T-helper 2 cell (primary cell): ENCODE measurements at regions not wholly inside any gene's neighbourhood (a gene's known extent, or its start where the extent isn't known, plus 50 kb on each side); places are given as distances from the start of the nearest gene placed in this dataset.
"Not testable (repeated sequence)": the region's sequence is repeated elsewhere in the genome, so short reads cannot be mapped to it uniquely, and the experiment has no call there.

Experiments used
- DNase-seq, 5 experiments: peaks; one replicate each; pipeline versions ENCODE4 v3.0.0 to v3.0.0-alpha.2; 2012 to 2022

DNA sequence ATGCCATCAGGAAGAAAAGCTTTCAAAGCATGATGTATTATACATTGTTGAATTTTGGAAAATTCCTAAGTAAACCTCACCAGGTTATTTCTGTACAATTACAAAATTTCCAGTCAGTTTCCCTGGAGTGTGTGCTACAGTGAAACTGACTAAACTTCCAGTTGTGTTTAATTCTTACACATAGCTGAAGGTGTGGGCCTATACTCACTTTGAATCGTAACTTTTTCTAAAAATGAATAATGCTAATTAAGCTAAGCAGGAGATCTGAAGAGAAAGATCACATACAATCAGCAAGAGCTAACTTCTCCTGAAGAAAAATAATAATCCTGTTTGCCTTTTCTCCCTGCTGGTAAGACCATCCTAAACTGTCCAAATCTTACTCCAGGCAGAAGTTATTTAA lies 537.2 kb upstream of the PBX1 start:
- DNase-seq: no peak

DNA sequence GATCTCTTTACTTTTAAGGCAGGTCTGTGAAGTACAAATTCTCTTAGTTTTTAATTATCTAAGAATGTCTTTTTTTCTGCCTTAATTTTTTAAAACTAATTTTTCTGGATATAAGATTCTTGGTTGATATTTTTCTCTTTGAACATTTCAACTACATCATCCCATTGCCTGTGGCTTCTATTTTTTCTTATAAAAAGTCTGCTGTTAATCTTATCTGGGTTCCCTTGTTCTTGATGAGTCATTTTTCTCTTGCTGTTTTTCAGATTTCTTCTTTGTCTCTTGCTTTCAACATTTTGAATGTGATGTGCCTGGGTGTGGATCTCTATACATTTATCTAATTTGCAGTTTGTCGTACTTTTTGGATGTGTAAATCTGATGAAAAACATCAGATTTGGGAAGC lies 525.2 kb upstream of the PBX1 start:
- DNase-seq: no peak

GRCh38 chr1:164040754-164041153 lies 518.2 kb upstream of the PBX1 start:
- no peak for DNase-seq

- DNase-seq: no peak
Observed at GRCh38 chr1:164051782-164052181, 507.2 kb upstream of the PBX1 start.

GRCh38 chr1:164054331-164054730 lies 504.7 kb upstream of the PBX1 start:
- no peak for DNase-seq

GRCh38 chr1:164058198-164058597 lies 500.8 kb upstream of the PBX1 start:
- no peak for DNase-seq

DNA sequence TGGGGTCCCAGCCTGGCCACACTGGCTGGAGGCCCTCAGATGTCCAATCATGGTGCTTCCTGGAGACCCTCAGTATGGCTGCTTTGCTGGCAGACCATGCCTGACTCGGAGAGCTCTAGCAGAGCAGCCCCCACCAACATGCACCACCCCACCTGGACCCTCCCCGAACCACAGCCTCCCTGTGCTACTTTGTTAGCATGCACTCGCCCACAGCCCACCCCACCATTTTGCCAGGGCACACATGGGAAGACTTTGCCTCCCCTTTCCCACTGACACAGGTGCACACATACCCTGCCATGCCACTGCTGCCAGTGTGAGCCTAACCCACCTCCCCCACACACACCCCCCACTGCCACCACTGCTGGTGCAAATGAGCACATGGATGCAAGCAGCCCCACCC lies 497.5 kb upstream of the PBX1 start:
- DNase-seq: no peak

DNA sequence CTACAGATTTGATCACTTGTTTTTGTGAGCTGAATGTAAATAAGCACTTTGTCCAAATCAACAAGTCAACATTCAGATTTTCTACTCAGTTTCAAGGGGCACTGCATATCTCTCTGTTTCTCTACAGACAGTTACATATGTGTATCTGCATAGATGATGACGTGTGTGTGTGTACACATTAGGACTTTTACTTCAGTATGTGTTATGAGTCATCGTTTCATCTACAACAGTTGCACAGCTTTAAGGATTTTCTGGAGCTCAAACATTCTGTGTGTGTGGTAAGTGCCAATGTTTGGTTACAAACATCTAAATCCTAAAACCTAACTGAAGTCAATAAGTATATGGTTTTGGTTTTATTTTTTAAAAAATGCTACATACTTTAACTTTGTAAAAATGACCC lies 494.5 kb upstream of the PBX1 start:
- no peak for DNase-seq

GRCh38 chr1:164071288-164071687 lies 487.7 kb upstream of the PBX1 start:
- no peak for DNase-seq

- no peak for DNase-seq
Observed at GRCh38 chr1:164086832-164087231, 472.2 kb upstream of the PBX1 start.

GRCh38 chr1:164087906-164088453 lies 471.0 kb upstream of the PBX1 start:
- no peak for DNase-seq

GRCh38 chr1:164092603-164093353 lies 466.2 kb upstream of the PBX1 start:
- peak in 1 of 5 experiments; percentile 2 for DNase-seq

- DNase-seq: no peak
Observed at GRCh38 chr1:164093543-164093942, 465.4 kb upstream of the PBX1 start.

DNA sequence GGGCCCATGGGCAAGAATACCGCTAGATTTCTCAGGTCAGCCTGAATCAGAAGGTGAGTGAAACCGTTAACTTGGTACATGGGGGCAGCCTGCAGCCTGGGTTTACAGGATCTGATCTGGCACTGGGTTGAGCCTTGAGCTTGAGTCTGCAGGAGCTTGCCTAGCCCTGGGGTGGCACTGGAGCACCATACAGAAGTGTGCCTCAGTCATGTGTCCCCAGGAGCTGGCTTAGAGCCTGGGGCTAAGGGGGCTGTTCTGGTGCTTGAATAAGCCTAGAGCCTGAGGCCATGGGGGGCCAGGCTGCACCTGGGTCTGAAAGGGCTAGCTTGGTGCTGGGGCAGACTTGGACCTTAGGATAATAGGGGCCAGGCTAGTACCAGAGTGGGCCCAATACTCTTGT lies 457.2 kb upstream of the PBX1 start:
- no peak for DNase-seq

GRCh38 chr1:164131949-164132348 lies 427.0 kb upstream of the PBX1 start:
- DNase-seq: no peak

- no peak for DNase-seq
Observed at GRCh38 chr1:164137273-164137925, 421.6 kb upstream of the PBX1 start.

GRCh38 chr1:164141797-164142196 lies 417.2 kb upstream of the PBX1 start:
- no peak for DNase-seq

GRCh38 chr1:164154622-164155021 lies 404.4 kb upstream of the PBX1 start:
- no peak for DNase-seq

- no peak for DNase-seq
Observed at GRCh38 chr1:164155347-164155746, 403.6 kb upstream of the PBX1 start.

GRCh38 chr1:164163289-164163849 lies 395.6 kb upstream of the PBX1 start:
- no peak for DNase-seq

DNA sequence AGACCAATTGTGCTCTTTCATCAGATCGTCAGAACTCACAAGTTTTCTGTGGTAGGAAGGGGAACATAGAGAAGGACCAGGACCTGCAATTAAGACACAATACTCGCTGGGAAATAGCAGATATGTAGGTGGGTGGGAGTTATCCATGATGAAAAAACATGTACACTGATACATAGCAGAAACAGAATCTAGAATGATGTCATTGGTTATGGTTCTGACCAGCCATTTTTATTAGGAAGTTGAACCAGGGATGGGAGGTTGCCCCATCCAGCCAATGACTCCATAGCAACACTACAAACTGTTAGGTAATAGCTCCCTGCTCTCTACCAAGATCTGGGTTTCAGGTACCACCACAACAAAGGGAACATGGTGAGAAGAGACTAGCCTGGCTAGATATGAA lies 393.5 kb upstream of the PBX1 start:
- DNase-seq: no peak

DNA sequence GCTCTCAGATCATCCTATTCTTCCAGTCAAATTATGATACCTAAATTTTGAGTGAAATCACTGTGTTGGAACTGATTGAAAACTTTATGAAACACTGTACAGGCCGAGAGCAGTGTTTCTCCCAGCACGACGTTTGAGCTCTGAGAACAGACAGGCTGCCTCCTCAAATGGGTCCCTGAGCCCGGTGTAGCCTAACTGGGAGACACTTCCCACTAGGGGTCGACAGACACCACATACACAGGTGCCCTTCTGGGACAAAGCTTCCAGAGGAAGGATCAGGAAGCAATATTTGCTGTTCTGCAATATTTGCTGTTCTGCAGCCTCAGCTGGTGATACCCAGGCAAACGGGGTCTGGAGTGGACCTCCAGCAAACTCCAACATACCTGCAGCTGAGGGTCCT lies 392.5 kb upstream of the PBX1 start:
- DNase-seq: not testable (repeated sequence)

- no peak for DNase-seq
Observed at GRCh38 chr1:164177118-164177517, 381.9 kb upstream of the PBX1 start.

- DNase-seq: no peak
Observed at GRCh38 chr1:164180824-164181223, 378.2 kb upstream of the PBX1 start.
